ENCODE measurements at regions not wholly inside any gene's neighbourhood (a gene's known extent, or its start where the extent isn't known, plus 50 kb on each side); places are given as distances from the start of the nearest gene placed in this dataset.

GRCh38 chr10:47101196-47101595 is 190.0 kb downstream of the PTPN20 start:
- Histone ChIP-seq H3K4me1 (peaks cover 0 to 10% of the 10 kb centered on the region in 2 donors), H3K27me3 (no peaks in the 10 kb centered on the region), H3K4me3 (no peak overlapping the region), H3K36me3 (no peaks in the 10 kb centered on the region), H3K27ac (no peak overlapping the region), H3K9me3 (peaks cover 0 to 4% of the 10 kb centered on the region in 2 donors)
- no peak for ATAC-seq
- intact Hi-C loops (cut with DNase I) = no loop called here
- no peak for DNase-seq
- no peak for TF ChIP-seq CTCF (IDR thresholded peaks at IDR 0.05)

GRCh38 chr10:47101807-47102206 is 190.6 kb downstream of the PTPN20 start:
- Histone ChIP-seq H3K27ac (no peak overlapping the region), H3K36me3 (no peaks in the 10 kb centered on the region), H3K27me3 (no peaks in the 10 kb centered on the region), H3K4me3 (no peak overlapping the region), H3K4me1 (peaks cover 0 to 10% of the 10 kb centered on the region in 2 donors), H3K9me3 (peaks cover 0 to 4% of the 10 kb centered on the region in 2 donors)
- intact Hi-C loops (cut with DNase I) = no loop called here
- DNase-seq (no peak), ATAC-seq (no peak)
- TF ChIP-seq CTCF (IDR thresholded peaks at IDR 0.05) = no peak

DNA sequence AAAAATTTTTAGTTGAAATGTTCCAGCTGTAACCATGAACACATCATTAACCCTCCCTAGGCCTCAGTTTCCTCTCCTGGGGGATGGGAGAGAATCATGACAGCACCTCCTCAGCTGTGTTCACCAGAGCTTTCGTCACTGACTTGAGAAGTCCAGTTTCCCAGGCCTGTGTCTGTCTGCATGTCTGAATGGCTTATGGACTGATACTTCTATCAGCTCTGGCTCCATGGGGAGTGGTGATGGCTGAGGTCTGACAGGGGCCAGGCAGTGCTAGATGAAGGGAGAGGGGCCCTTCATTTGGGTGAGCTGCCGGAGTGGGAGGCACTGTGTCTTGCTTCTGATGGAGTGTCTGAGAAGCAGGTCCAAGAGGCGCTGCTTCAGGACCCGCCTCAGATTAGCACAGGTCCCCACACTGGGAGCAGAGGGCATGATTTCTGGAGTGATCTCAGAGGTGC is 192.9 kb downstream of the PTPN20 start:
- H3K27ac ChIP-seq = peak overlapping the region; percentile 19 to 51
- H3K4me3 ChIP-seq = no peak overlapping the region
- no peak for TF ChIP-seq CTCF (IDR thresholded peaks at IDR 0.05)
- intact Hi-C loops (cut with DNase I) = no loop called here
- peaks cover 0 to 4% of the 10 kb centered on the region in 2 donors for H3K9me3 ChIP-seq
- H3K36me3 ChIP-seq = no peaks in the 10 kb centered on the region
- DNase-seq (peak in 2 of 4 donors; percentile 89 to 95), ATAC-seq (peak; percentile 46)
- peaks cover 0 to 10% of the 10 kb centered on the region in 2 donors for H3K4me1 ChIP-seq
- H3K27me3 ChIP-seq = no peaks in the 10 kb centered on the region

DNA sequence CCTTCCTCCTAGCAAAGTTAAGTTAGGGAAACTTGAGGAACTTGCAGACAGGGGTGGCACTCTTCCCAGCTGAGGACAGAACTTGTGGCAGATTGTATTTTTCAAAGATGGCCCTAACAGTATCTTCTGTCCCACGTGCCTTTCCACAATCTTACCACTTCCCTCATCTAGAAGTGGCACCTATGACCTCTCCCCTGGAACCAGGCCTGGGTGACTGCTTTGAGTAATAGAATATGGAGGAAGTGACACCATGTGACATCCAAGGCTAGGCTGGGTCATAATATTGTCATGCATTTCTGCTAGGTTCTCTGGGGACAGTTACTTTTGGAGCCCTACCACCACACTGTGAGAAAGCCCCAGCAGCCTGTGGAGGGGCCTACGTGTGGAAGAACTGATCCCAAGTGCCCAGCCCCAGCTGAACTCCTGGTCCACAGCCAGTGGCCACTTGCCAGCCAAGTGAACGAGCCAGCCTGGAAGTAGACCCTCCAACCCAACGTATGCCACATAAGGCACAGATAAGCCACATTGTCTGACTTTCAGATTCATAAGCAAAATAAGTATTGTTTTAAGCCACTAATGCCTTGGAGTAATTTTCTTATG is 193.7 kb downstream of the PTPN20 start:
- DNase-seq = peak in 1 of 4 donors; percentile 68
- H3K36me3 ChIP-seq = no peaks in the 10 kb centered on the region
- TF ChIP-seq CTCF (IDR thresholded peaks at IDR 0.05) = no peak
- H3K27me3 ChIP-seq = no peaks in the 10 kb centered on the region
- H3K27ac ChIP-seq = peak overlapping the region; percentile 19 to 51
- peaks cover 0 to 4% of the 10 kb centered on the region in 2 donors for H3K9me3 ChIP-seq
- H3K4me1 ChIP-seq = peaks cover 0 to 10% of the 10 kb centered on the region in 2 donors
- H3K4me3 ChIP-seq = no peak overlapping the region
- intact Hi-C loops (cut with DNase I) = no loop called here
- ATAC-seq = peak; percentile 75

GRCh38 chr10:47107007-47107747 is 192.8 kb upstream of the GDF10 start:
- Histone ChIP-seq H3K9me3 (peaks cover 0 to 4% of the 10 kb centered on the region in 2 donors), H3K4me1 (peaks cover 0 to 10% of the 10 kb centered on the region in 2 donors), H3K27ac (no peak overlapping the region), H3K27me3 (no peaks in the 10 kb centered on the region), H3K36me3 (no peaks in the 10 kb centered on the region), H3K4me3 (no peak overlapping the region)
- TF ChIP-seq CTCF (IDR thresholded peaks at IDR 0.05) = no peak
- DNase-seq (no peak), ATAC-seq (no peak)
- intact Hi-C loops (cut with DNase I) = no loop called here
